ENCODE measurements at regions not wholly inside any gene's neighbourhood (a gene's known extent, or its start where the extent isn't known, plus 50 kb on each side); places are given as distances from the start of the nearest gene placed in this dataset.

DNA sequence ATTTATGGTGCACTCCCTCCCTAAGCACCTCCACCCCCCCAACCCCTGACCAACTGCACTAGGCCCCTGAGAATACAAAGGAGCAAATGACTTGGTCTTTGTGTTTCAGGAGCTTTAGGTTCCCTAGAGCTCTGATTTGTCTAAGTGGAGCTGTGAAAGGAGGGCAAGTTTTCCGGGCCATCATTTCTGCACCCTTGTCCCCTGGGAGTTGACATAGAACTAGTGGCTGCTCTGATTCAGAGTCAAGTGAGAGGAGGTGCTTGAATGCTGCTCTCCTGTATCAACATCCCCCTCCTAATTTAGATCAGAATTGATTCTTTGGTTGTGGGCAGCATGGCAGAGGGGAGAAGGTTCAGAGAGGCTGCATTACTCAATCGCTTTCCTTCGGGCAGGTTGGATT is 391.6 kb downstream of the KCNRG start:
- Histone ChIP-seq H3K27ac (ENCODE audit: low read length) (no peak overlapping the region), H3K4me3 (ENCODE audit: low read length) (no peak overlapping the region), H3K36me3 (ENCODE audit: insufficient read depth, low read depth, low read length) (no peaks in the 10 kb centered on the region), H3K4me1 (ENCODE audit: insufficient read depth, low read length) (0 out of 2 replicates have a peak, but pooled peaks cover 5% of the 10 kb centered on the region), H3K9me3 (ENCODE audit: insufficient read depth, low read depth, low read length) (no peaks in the 10 kb centered on the region), H3K9ac (ENCODE audit: low read depth, low read length) (no peak overlapping the region), H3K27me3 (ENCODE audit: insufficient read depth, low read length) (no peaks in the 10 kb centered on the region)

DNA sequence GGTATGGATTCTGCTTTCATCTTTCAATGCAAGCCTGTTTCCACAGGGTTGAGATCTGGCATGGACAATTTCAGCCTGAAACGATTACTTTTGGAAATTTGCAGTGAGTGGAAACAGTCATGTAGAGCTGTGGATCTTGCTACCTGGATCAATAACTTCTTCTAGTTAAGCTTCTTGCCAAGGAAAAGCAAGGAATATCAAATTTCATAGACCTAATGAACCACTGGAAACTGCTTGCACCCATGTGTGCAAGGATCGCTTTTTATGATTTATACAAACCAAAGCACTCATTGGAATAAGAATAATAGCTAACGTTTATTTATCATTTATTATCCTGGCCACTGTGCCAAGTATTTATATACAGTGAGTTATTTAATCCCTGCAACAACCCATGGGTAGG is 392.8 kb downstream of the KCNRG start:
- H3K27ac ChIP-seq (ENCODE audit: low read length), result no peak overlapping the region
- H3K27me3 ChIP-seq (ENCODE audit: insufficient read depth, low read length), result no peaks in the 10 kb centered on the region
- no peak overlapping the region for H3K4me3 ChIP-seq (ENCODE audit: low read length)
- no peak overlapping the region for H3K9ac ChIP-seq (ENCODE audit: low read depth, low read length)
- no peaks in the 10 kb centered on the region for H3K9me3 ChIP-seq (ENCODE audit: insufficient read depth, low read depth, low read length)
- H3K36me3 ChIP-seq (ENCODE audit: insufficient read depth, low read depth, low read length), result no peaks in the 10 kb centered on the region
- H3K4me1 ChIP-seq (ENCODE audit: insufficient read depth, low read length), result 0 out of 2 replicates have a peak, but pooled peaks cover 5% of the 10 kb centered on the region

DNA sequence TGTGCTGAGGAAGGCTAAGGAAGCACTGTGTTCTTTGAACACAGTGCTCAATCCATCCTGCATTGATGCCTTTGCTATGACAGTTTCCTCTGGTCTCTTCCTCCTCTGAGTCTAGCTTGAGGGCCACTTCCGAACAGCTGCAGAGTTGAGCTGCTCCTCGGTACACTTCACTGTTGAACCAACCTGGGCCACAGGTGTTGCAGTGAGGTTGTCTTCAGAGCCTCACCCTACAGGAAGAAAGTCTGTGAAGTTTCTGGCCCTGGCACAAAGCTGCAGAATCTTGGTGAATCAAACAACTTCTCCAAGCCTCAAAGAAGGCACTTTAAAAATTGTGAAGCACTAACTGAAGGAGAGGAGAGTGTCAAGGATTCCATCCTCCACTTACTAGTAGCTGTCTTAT is 394.0 kb downstream of the KCNRG start:
- Histone ChIP-seq H3K4me1 (ENCODE audit: insufficient read depth, low read length) (0 out of 2 replicates have a peak, but pooled peaks cover 5% of the 10 kb centered on the region), H3K27me3 (ENCODE audit: insufficient read depth, low read length) (no peaks in the 10 kb centered on the region), H3K9ac (ENCODE audit: low read depth, low read length) (no peak overlapping the region), H3K27ac (ENCODE audit: low read length) (no peak overlapping the region), H3K4me3 (ENCODE audit: low read length) (no peak overlapping the region), H3K9me3 (ENCODE audit: insufficient read depth, low read depth, low read length) (no peaks in the 10 kb centered on the region), H3K36me3 (ENCODE audit: insufficient read depth, low read depth, low read length) (no peaks in the 10 kb centered on the region)

- Histone ChIP-seq H3K36me3 (ENCODE audit: insufficient read depth, low read depth, low read length) (no peaks in the 10 kb centered on the region), H3K9ac (ENCODE audit: low read depth, low read length) (no peak overlapping the region), H3K4me1 (ENCODE audit: insufficient read depth, low read length) (0 out of 2 replicates have a peak, but pooled peaks cover 5% of the 10 kb centered on the region), H3K4me3 (ENCODE audit: low read length) (no peak overlapping the region), H3K27ac (ENCODE audit: low read length) (no peak overlapping the region), H3K9me3 (ENCODE audit: insufficient read depth, low read depth, low read length) (peaks cover 3% of the 10 kb centered on the region; the same call in 1 of the 2 replicates), H3K27me3 (ENCODE audit: insufficient read depth, low read length) (no peaks in the 10 kb centered on the region)
These were observed 395.9 kb downstream of the KCNRG start for GRCh38 chr13:50410921-50411746.

DNA sequence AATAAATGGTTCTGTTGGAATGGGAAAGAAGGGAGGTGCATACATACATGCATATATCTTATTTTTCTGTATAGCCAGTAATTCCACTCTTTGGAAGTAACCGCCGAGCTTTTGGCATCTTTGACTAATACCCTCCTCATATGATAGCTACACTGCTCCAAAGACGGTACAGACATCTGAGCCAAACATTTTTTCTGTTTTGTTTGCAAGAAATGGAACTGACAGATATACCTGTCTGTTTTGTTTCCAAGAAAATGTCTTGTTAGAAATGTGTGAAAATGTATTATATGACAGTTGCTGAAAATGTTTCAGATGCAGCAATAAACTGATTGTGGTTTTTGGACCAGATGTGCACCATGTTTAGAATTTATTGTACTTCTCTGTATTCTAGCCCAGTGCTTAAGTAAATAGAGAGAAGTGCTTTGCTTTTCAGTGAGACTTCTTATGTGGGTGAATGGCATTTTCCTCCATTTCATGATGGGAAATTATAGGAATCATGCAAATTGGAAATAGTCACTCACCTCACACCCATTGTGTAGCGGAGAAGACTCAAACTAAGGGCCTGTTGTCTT is 396.9 kb downstream of the KCNRG start:
- no peak overlapping the region for H3K27ac ChIP-seq (ENCODE audit: low read length)
- H3K9ac ChIP-seq (ENCODE audit: low read depth, low read length), result no peak overlapping the region
- 0 out of 2 replicates have a peak, but pooled peaks cover 5% of the 10 kb centered on the region for H3K4me1 ChIP-seq (ENCODE audit: insufficient read depth, low read length)
- no peak overlapping the region for H3K4me3 ChIP-seq (ENCODE audit: low read length)
- H3K36me3 ChIP-seq (ENCODE audit: insufficient read depth, low read depth, low read length), result no peaks in the 10 kb centered on the region
- H3K9me3 ChIP-seq (ENCODE audit: insufficient read depth, low read depth, low read length), result peaks cover 3% of the 10 kb centered on the region; the same call in 1 of the 2 replicates
- H3K27me3 ChIP-seq (ENCODE audit: insufficient read depth, low read length), result no peaks in the 10 kb centered on the region

DNA sequence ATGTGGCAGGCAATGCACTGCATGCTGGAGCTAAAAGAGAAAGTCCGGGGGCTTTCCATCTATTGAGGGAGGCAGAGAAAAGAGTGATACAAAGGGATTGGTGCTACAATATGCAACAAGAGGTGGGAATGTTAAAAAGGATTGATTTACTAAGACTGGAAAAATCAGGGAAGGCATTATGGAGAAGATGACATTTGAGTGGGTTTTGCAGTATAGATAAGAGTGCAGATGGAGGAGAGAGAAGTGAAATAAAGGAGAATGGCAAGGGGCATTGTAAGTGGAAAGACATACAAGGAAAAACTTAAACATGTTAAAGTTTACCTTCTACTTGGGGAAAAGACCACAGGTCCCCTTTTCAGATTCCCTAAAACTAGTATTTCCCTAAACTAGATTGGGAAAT is 399.4 kb downstream of the KCNRG start:
- H3K9me3 ChIP-seq (ENCODE audit: insufficient read depth, low read depth, low read length), result peaks cover 3% of the 10 kb centered on the region; the same call in 1 of the 2 replicates
- no peak overlapping the region for H3K9ac ChIP-seq (ENCODE audit: low read depth, low read length)
- H3K27me3 ChIP-seq (ENCODE audit: insufficient read depth, low read length), result no peaks in the 10 kb centered on the region
- no peak overlapping the region for H3K4me3 ChIP-seq (ENCODE audit: low read length)
- no peaks in the 10 kb centered on the region for H3K36me3 ChIP-seq (ENCODE audit: insufficient read depth, low read depth, low read length)
- H3K4me1 ChIP-seq (ENCODE audit: insufficient read depth, low read length), result 0 out of 2 replicates have a peak, but pooled peaks cover 5% of the 10 kb centered on the region
- H3K27ac ChIP-seq (ENCODE audit: low read length), result no peak overlapping the region

GRCh38 chr13:50415428-50415827 is 400.2 kb downstream of the KCNRG start:
- Histone ChIP-seq H3K9ac (ENCODE audit: low read depth, low read length) (no peak overlapping the region), H3K36me3 (ENCODE audit: insufficient read depth, low read depth, low read length) (no peaks in the 10 kb centered on the region), H3K9me3 (ENCODE audit: insufficient read depth, low read depth, low read length) (peaks cover 3% of the 10 kb centered on the region; the same call in 1 of the 2 replicates), H3K4me3 (ENCODE audit: low read length) (no peak overlapping the region), H3K4me1 (ENCODE audit: insufficient read depth, low read length) (0 out of 2 replicates have a peak, but pooled peaks cover 4% of the 10 kb centered on the region), H3K27me3 (ENCODE audit: insufficient read depth, low read length) (no peaks in the 10 kb centered on the region), H3K27ac (ENCODE audit: low read length) (no peak overlapping the region)

DNA sequence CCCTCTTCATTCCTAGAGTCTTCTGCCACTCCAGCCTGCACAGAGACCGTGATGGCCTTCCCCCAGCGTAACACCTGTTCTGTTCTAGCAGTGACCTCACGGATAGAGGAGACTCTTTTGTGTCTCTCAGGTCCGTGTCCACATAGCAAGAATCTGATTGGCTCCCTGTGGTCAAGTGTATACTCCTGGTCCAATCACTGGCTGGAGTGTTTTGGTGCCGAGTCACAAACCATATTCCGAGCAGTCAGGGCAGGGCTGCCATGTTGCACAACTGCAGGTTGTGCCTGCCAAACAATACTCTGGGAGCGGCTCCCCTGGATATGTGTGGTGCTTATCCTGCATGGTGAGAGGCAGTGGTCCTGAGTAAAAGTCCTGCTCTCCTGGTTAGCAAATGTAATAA is 402.4 kb downstream of the KCNRG start:
- Histone ChIP-seq H3K9me3 (ENCODE audit: insufficient read depth, low read depth, low read length) (peaks cover 3% of the 10 kb centered on the region; the same call in 1 of the 2 replicates), H3K36me3 (ENCODE audit: insufficient read depth, low read depth, low read length) (no peaks in the 10 kb centered on the region), H3K4me1 (ENCODE audit: insufficient read depth, low read length) (no peaks in the 10 kb centered on the region), H3K9ac (ENCODE audit: low read depth, low read length) (no peak overlapping the region), H3K27me3 (ENCODE audit: insufficient read depth, low read length) (no peaks in the 10 kb centered on the region), H3K4me3 (ENCODE audit: low read length) (no peak overlapping the region), H3K27ac (ENCODE audit: low read length) (no peak overlapping the region)

DNA sequence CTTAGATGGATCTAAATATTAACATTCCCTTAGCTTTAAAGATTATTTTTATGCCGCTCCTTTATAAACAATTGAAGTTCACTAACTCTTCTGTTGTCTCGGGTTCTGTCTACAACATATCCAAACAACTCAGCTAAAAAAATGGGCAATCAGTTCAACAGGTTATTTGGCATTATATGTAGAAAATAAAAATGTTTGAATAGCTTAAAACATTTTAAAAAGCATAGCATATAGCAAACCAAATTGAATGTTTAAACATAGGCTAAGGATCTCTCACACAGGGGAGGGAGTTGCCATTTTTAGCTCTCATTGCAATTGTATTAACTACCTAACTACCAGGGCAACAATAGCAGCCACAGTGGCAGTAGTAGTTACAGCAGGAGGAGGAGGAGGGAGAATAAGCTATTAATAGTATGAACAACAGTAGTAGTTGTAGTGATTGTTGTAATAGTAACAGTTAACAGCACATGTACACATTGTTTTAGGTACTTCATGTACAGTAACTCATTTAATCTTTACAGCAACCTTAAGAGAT is 404.2 kb downstream of the KCNRG start:
- no peak overlapping the region for H3K27ac ChIP-seq (ENCODE audit: low read length)
- no peaks in the 10 kb centered on the region for H3K27me3 ChIP-seq (ENCODE audit: insufficient read depth, low read length)
- no peak overlapping the region for H3K4me3 ChIP-seq (ENCODE audit: low read length)
- no peaks in the 10 kb centered on the region for H3K4me1 ChIP-seq (ENCODE audit: insufficient read depth, low read length)
- no peak overlapping the region for H3K9ac ChIP-seq (ENCODE audit: low read depth, low read length)
- peaks cover 3% of the 10 kb centered on the region; the same call in 1 of the 2 replicates for H3K9me3 ChIP-seq (ENCODE audit: insufficient read depth, low read depth, low read length)
- H3K36me3 ChIP-seq (ENCODE audit: insufficient read depth, low read depth, low read length), result no peaks in the 10 kb centered on the region

DNA sequence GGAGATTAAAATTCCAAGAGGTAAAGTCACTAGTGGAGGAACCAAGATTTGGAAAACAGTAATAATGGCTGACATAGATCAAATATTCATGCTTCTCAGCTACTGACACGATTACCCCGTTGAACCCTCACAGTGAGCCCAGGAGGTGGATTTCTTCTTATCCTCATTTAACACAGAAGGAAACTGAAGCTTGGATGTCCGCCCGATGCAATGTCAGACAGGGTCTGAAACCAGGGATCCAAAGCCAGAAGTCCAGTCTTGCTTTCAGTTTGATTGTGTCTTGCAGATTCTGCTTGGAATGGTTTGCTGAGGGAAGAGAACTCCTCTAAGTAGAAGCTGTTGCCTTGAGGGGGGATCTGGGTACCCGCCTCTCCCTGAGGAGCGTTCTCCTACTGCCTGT is 404.7 kb downstream of the KCNRG start:
- H3K36me3 ChIP-seq (ENCODE audit: insufficient read depth, low read depth, low read length), result no peaks in the 10 kb centered on the region
- no peak overlapping the region for H3K4me3 ChIP-seq (ENCODE audit: low read length)
- peaks cover 3% of the 10 kb centered on the region; the same call in 1 of the 2 replicates for H3K9me3 ChIP-seq (ENCODE audit: insufficient read depth, low read depth, low read length)
- no peaks in the 10 kb centered on the region for H3K27me3 ChIP-seq (ENCODE audit: insufficient read depth, low read length)
- no peak overlapping the region for H3K9ac ChIP-seq (ENCODE audit: low read depth, low read length)
- no peak overlapping the region for H3K27ac ChIP-seq (ENCODE audit: low read length)
- no peaks in the 10 kb centered on the region for H3K4me1 ChIP-seq (ENCODE audit: insufficient read depth, low read length)

- Histone ChIP-seq H3K4me1 (ENCODE audit: insufficient read depth, low read length) (no peaks in the 10 kb centered on the region), H3K27ac (ENCODE audit: low read length) (no peak overlapping the region), H3K27me3 (ENCODE audit: insufficient read depth, low read length) (no peaks in the 10 kb centered on the region), H3K9ac (ENCODE audit: low read depth, low read length) (no peak overlapping the region), H3K36me3 (ENCODE audit: insufficient read depth, low read depth, low read length) (no peaks in the 10 kb centered on the region), H3K9me3 (ENCODE audit: insufficient read depth, low read depth, low read length) (no peaks in the 10 kb centered on the region), H3K4me3 (ENCODE audit: low read length) (no peak overlapping the region)
These were observed 405.7 kb downstream of the KCNRG start for GRCh38 chr13:50420718-50421472.

Data from iPS-20b (cell line).